Gastroesophageal sphincter (tissue), 3 donors: ENCODE measurements at regions not wholly inside any gene's neighbourhood (a gene's known extent, or its start where the extent isn't known, plus 50 kb on each side); places are given as distances from the start of the nearest gene placed in this dataset.

Experiments
- CTCF ChIP-seq, 4 experiments: fragments of 200-600 bp in 2 of 4; fragments of 450-650 bp in 2 of 4; sonication (generic) in 1 of 4; IDR thresholded peaks; one replicate each; pipeline ENCODE4 v1.5.1; 2017 to 2019; ENCODE audit warnings: antibody characterized with exemption in 4 of 4, mild to moderate bottlenecking in 2 of 4, moderate library complexity in 2 of 4
- EP300 ChIP-seq: sonication (generic); formaldehyde crosslinking; IDR thresholded peaks from one replicate; pipeline ENCODE4 v1.6.1; 2017; ENCODE audit warnings: antibody characterized with exemption, mild to moderate bottlenecking
- POLR2A ChIP-seq, 2 donors: fragments of 450-650 bp; IDR thresholded peaks; one replicate each; pipeline ENCODE4 v1.6.1; 2017; ENCODE audit warnings: antibody characterized with exemption in 2 of 2, mild to moderate bottlenecking in 2 of 2, moderate library complexity in 1 of 2
- POLR2AphosphoS5 ChIP-seq: sonication (generic); formaldehyde crosslinking; IDR thresholded peaks from one replicate; pipeline ENCODE4 v1.6.1; 2017; ENCODE audit warnings: antibody characterized with exemption

DNA sequence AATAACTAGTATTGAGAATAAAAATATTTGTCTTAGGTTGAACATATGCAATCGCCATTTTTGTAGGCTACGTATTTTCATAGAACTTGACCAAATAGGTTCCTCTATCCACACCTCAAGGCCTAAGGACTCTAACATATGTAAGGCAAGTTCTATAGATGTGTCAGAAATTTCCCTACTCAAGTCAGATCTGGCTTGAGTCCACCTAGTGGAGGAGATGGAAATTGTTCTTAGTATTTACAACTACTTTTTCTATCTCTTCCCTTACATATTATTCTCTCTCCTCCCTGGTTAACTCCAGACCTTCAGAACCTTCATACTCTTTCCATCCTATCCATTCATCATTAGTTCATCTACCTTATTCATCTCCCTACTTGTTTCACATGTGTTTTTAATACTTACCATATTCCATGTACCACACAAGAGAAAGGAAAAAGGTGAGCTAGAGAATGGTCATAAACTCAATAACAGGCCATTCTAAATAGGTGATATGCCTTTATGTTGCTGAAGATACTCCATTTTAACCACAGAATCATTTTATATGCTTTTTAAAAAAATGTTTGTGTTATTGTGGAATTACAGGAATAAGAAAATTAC is 174.5 kb upstream of the HDAC9 start:
- TF ChIP-seq POLR2AphosphoS5, result no peak
- TF ChIP-seq POLR2A (IDR thresholded peaks at IDR 0.05), result no peak
- peak in 3 of 4 experiments; percentile 26 to 35 (median 30) for TF ChIP-seq CTCF (IDR thresholded peaks at IDR 0.05)
- TF ChIP-seq EP300, result no peak
